GM23248 (cell line): ENCODE measurements at regions not wholly inside any gene's neighbourhood (a gene's known extent, or its start where the extent isn't known, plus 50 kb on each side); places are given as distances from the start of the nearest gene placed in this dataset.

Experiments
- DNase-seq: peaks from one replicate; pipeline ENCODE4 v3.0.0-alpha.2; 2015
- H2AFZ ChIP-seq: fragments of 200-600 bp; sonication (generic); 2 replicates; pipeline ENCODE4 v1.6.1; 2016; ENCODE audit warnings: antibody characterized with exemption
- H3F3A ChIP-seq: fragments of 200-600 bp; sonication (generic); 2 replicates; pipeline ENCODE4 v1.6.1; 2016; ENCODE audit warnings: mild to moderate bottlenecking, antibody characterized with exemption, mixed run types; ENCODE audit not compliant: insufficient read depth
- H3K27ac ChIP-seq: fragments of 200-600 bp; sonication (generic); 2 replicates; pipeline ENCODE4 v1.5.1; 2016; ENCODE audit warnings: mild to moderate bottlenecking
- H3K27me3 ChIP-seq: fragments of 200-600 bp; sonication (generic); replicated peaks from 2 replicates; pipeline ENCODE4 v1.6.1; 2016; ENCODE audit warnings: mild to moderate bottlenecking; ENCODE audit not compliant: insufficient read depth
- H3K36me3 ChIP-seq: fragments of 200-600 bp; sonication (generic); 2 replicates; pipeline ENCODE4 v1.6.1; 2016; ENCODE audit warnings: low read depth, mild to moderate bottlenecking
- H3K4me1 ChIP-seq: fragments of 200-600 bp; sonication (generic); 2 replicates; pipeline ENCODE4 v1.6.1; 2016; ENCODE audit warnings: mild to moderate bottlenecking; ENCODE audit not compliant: insufficient read depth
- H3K4me2 ChIP-seq: fragments of 200-600 bp; sonication (generic); one replicate; pipeline ENCODE4 v1.6.1; 2016; ENCODE audit warnings: mild to moderate bottlenecking; ENCODE audit not compliant: unreplicated experiment
- H3K4me3 ChIP-seq: fragments of 200-600 bp; sonication (generic); 2 replicates; pipeline ENCODE4 v1.5.1; 2016; ENCODE audit warnings: mild to moderate bottlenecking
- H3K79me2 ChIP-seq: fragments of 200-600 bp; sonication (generic); 2 replicates; pipeline ENCODE4 v1.6.1; 2016; ENCODE audit warnings: mild to moderate bottlenecking; ENCODE audit not compliant: insufficient read depth
- H3K9ac ChIP-seq: fragments of 200-600 bp; sonication (generic); 2 replicates; pipeline ENCODE4 v1.6.1; 2016; ENCODE audit warnings: mild to moderate bottlenecking
- H3K9me2 ChIP-seq: fragments of 200-600 bp; sonication (generic); 2 replicates; pipeline ENCODE4 v1.6.1; 2016; ENCODE audit warnings: mixed run types, mild to moderate bottlenecking, moderate library complexity; ENCODE audit not compliant: insufficient read depth
- H3K9me3 ChIP-seq: fragments of 200-600 bp; sonication (generic); one replicate; pipeline ENCODE4 v1.6.1; 2017; ENCODE audit warnings: low read depth
- H4K20me1 ChIP-seq: fragments of 200-600 bp; sonication (generic); 2 replicates; pipeline ENCODE4 v1.6.0; 2016; ENCODE audit not compliant: insufficient read depth
- EZH2 ChIP-seq: fragments of 200-600 bp; sonication (generic); IDR thresholded peaks from 2 replicates; pipeline ENCODE4 v1.6.1; 2018; ENCODE audit warnings: antibody characterized with exemption, mild to moderate bottlenecking; ENCODE audit not compliant: insufficient read depth, poor library complexity, severe bottlenecking
- EZH2phosphoT487 ChIP-seq: fragments of 200-600 bp; sonication (generic); IDR thresholded peaks from 2 replicates; pipeline ENCODE4 v1.6.1; 2018; ENCODE audit warnings: antibody characterized with exemption, moderate library complexity, mild to moderate bottlenecking, low read depth; ENCODE audit not compliant: insufficient read depth
- WGBS, 2 experiments: methylation state at CpG; one replicate each; pipeline ENCODE4 v1.1.6; 2015 to 2017; ENCODE audit warnings: low lambda C conversion rate in 2 of 2, low coverage in 1 of 2; ENCODE audit errors: missing lambda C conversion rate in 2 of 2; 5-methylcytosine and 5-hydroxymethylcytosine counted together
- in situ Hi-C: fragments of 300-500 bp; cut with MboI; formaldehyde crosslinking; loops from 2 replicates; pipeline ENCODE4 v1.15.0; 2020

- Histone ChIP-seq H3K27ac (no peak overlapping the region), H3F3A (no peaks in the 10 kb centered on the region), H3K4me3 (no peak overlapping the region), H3K4me2 (no peak overlapping the region), H3K9me3 (no peaks in the 10 kb centered on the region), H2AFZ (no peak overlapping the region), H3K9me2 (no peaks in the 10 kb centered on the region), H3K79me2 (no peaks in the 10 kb centered on the region), H3K36me3 (no peaks in the 10 kb centered on the region), H4K20me1 (no peaks in the 10 kb centered on the region), H3K4me1 (no peaks in the 10 kb centered on the region), H3K27me3 (peaks cover 7% of the 10 kb centered on the region; the same call in 1 of the 2 replicates), H3K9ac (no peak overlapping the region)
- TF ChIP-seq EZH2phosphoT487: no peak
- TF ChIP-seq EZH2: no peak
- in situ Hi-C loops: no loop called here
- no peak for DNase-seq
- WGBS, 2 experiments: 81 to 87% methylated on average over 5 of the region's 5 CpGs
Measured at GRCh38 chr15:79513940-79514339, 81.8 kb downstream of the MINAR1 start.

GRCh38 chr15:79515300-79516027 lies 83.3 kb downstream of the MINAR1 start:
- DNase-seq: no peak
- H3K9me2 ChIP-seq: no peaks in the 10 kb centered on the region
- no peak overlapping the region for H2AFZ ChIP-seq
- no peaks in the 10 kb centered on the region for H3F3A ChIP-seq
- in situ Hi-C loops: no loop called here
- WGBS, 2 experiments: 50 to 54% methylated on average over 7 of the region's 7 CpGs
- no peak overlapping the region for H3K4me3 ChIP-seq
- H3K4me2 ChIP-seq: no peak overlapping the region
- no peaks in the 10 kb centered on the region for H4K20me1 ChIP-seq
- no peak for TF ChIP-seq EZH2
- no peaks in the 10 kb centered on the region for H3K79me2 ChIP-seq
- H3K27me3 ChIP-seq: 0 out of 2 replicates have a peak, but pooled peaks cover 5% of the 10 kb centered on the region
- no peaks in the 10 kb centered on the region for H3K4me1 ChIP-seq
- no peak overlapping the region for H3K9ac ChIP-seq
- H3K27ac ChIP-seq: no peak overlapping the region
- H3K36me3 ChIP-seq: no peaks in the 10 kb centered on the region
- H3K9me3 ChIP-seq: no peaks in the 10 kb centered on the region

DNA sequence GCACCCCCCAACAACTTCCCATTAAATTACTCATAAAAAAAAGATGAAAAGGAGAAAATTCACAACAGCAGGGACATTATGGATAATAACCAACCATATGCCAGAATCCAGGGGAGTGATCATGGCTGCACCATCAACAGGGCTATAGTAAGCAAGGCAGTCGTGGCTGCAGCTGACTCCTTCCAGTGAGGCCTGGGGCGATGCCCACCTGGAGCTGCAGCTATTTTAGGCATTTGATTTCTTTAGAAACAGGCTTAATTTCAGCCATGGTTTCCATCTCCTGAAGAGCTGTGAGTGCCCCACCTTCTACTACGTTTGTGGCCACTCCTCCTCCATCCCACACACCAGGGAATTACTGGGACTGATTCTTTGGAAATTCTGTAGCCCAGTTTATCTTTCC lies 84.0 kb downstream of the MINAR1 start:
- Histone ChIP-seq H3K9me2 (no peaks in the 10 kb centered on the region), H3F3A (no peaks in the 10 kb centered on the region), H3K27ac (no peak overlapping the region), H4K20me1 (no peaks in the 10 kb centered on the region), H3K4me2 (no peak overlapping the region), H3K9me3 (no peaks in the 10 kb centered on the region), H3K4me1 (no peaks in the 10 kb centered on the region), H3K27me3 (0 out of 2 replicates have a peak, but pooled peaks cover under 1% of the 10 kb centered on the region), H3K79me2 (no peaks in the 10 kb centered on the region), H2AFZ (no peak overlapping the region), H3K36me3 (no peaks in the 10 kb centered on the region), H3K9ac (no peak overlapping the region), H3K4me3 (no peak overlapping the region)
- in situ Hi-C loops: no loop called here
- 35 to 59% methylated on average over 2 to 3 of the region's 3 CpGs for WGBS, 2 experiments
- TF ChIP-seq EZH2phosphoT487: no peak
- no peak for TF ChIP-seq EZH2
- DNase-seq: no peak

DNA sequence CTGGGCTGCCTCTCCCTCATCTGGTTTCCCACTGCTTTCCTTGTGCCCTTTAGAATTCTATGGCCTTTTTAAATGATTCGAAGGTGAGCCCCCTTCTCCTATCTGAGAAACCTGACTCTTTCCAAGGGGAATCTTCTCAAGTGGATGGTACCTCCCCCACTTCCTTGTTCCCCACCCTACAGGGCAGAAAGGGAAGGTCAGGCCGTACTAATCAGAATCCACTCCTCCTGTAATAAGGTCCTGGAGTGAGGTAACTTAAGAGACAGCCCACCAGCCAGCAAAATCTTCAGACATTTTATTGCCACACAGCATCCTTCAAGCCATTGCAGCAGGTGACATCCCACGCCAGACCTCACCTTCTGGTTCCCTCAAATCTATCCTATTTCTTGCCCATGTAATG lies 84.5 kb downstream of the MINAR1 start:
- in situ Hi-C loops: no loop called here
- no peak overlapping the region for H3K4me2 ChIP-seq
- H3K9me3 ChIP-seq: no peaks in the 10 kb centered on the region
- no peaks in the 10 kb centered on the region for H3K36me3 ChIP-seq
- no peaks in the 10 kb centered on the region for H3K27me3 ChIP-seq
- H3K9ac ChIP-seq: no peak overlapping the region
- H3F3A ChIP-seq: no peaks in the 10 kb centered on the region
- no peaks in the 10 kb centered on the region for H3K9me2 ChIP-seq
- no peak overlapping the region for H3K27ac ChIP-seq
- no peaks in the 10 kb centered on the region for H3K79me2 ChIP-seq
- no peak overlapping the region for H3K4me3 ChIP-seq
- no peak for DNase-seq
- no peaks in the 10 kb centered on the region for H4K20me1 ChIP-seq
- no peaks in the 10 kb centered on the region for H3K4me1 ChIP-seq
- 51 to 52% methylated on average over 3 of the region's 3 CpGs for WGBS, 2 experiments
- no peak overlapping the region for H2AFZ ChIP-seq
- TF ChIP-seq EZH2phosphoT487 (no peak), EZH2 (no peak)

- H3K4me1 ChIP-seq: no peaks in the 10 kb centered on the region
- H3K4me2 ChIP-seq: no peak overlapping the region
- H3F3A ChIP-seq: 0 out of 2 replicates have a peak, but pooled peaks cover 6% of the 10 kb centered on the region
- no peaks in the 10 kb centered on the region for H4K20me1 ChIP-seq
- WGBS, 2 experiments: 65 to 69% methylated on average over 3 of the region's 3 CpGs
- no peak overlapping the region for H3K27ac ChIP-seq
- H3K79me2 ChIP-seq: no peaks in the 10 kb centered on the region
- no peak for DNase-seq
- H3K27me3 ChIP-seq: no peaks in the 10 kb centered on the region
- in situ Hi-C loops: no loop called here
- no peaks in the 10 kb centered on the region for H3K36me3 ChIP-seq
- TF ChIP-seq EZH2phosphoT487: no peak
- no peak for TF ChIP-seq EZH2
- no peak overlapping the region for H2AFZ ChIP-seq
- no peaks in the 10 kb centered on the region for H3K9me2 ChIP-seq
- no peaks in the 10 kb centered on the region for H3K9me3 ChIP-seq
- H3K4me3 ChIP-seq: no peak overlapping the region
- no peak overlapping the region for H3K9ac ChIP-seq
Measured at GRCh38 chr15:79519628-79520027, 87.5 kb downstream of the MINAR1 start.
